HG02588 (cell line): ENCODE measurements at regions not wholly inside any gene's neighbourhood (a gene's known extent, or its start where the extent isn't known, plus 50 kb on each side); places are given as distances from the start of the nearest gene placed in this dataset.

ENCODE experiments used
- ATAC-seq: cut with Tn5 transposase; IDR thresholded peaks from one replicate; pipeline ENCODE4 v1.9.1; 2021; ENCODE audit warnings: mild to moderate bottlenecking, moderate library complexity; ENCODE audit not compliant: unreplicated experiment

DNA sequence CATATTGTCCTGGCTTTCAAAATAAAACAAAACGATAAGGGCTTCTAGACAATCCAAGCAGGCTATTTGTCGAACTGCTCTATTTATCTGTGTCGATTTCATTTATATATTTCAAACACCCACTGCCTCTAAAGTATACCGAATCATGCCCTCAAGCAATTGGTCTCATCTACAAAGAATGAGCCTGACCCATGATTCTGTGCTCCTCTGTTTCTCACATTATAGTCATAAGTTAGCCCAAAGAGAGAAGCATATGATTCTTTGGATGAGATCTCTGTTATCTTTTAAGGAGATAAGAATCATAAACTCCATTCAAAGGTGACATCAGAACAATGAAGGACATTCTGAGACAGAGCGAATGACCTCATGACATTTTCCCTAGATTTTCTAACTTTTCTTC lies 191.1 kb downstream of the MAP2K6 start:
- no peak for ATAC-seq

DNA sequence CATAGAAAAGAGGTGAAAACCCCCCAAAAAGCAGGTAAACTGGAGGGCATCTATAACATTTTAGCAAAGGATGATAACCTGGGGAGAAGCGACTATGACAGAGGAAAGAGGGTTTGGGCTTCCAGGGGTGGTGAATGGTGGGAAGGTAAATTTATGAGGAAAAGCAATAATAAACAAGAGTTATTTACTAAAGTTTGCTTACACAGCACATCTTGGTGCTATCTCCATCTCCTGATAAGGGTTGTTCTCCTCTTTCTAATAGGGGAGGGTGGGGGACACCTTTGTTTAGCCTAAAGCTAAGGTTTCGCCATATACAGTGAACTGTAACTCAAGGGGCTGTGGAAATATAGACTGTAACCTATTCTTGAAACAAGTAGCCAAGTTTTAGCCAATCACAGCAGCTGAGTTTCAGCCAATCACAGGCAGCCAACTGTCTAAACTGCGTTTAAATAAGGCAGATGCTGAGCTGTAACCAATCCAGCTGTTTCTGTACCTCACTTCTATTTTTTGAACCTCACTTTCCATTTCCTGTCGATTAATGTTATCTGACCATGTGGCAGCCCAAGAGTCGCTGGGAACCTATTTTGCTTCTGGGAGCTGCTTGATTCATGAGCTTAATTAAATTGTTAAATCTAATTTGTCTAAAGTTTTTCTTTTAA lies 191.8 kb downstream of the MAP2K6 start:
- ATAC-seq = no peak

DNA sequence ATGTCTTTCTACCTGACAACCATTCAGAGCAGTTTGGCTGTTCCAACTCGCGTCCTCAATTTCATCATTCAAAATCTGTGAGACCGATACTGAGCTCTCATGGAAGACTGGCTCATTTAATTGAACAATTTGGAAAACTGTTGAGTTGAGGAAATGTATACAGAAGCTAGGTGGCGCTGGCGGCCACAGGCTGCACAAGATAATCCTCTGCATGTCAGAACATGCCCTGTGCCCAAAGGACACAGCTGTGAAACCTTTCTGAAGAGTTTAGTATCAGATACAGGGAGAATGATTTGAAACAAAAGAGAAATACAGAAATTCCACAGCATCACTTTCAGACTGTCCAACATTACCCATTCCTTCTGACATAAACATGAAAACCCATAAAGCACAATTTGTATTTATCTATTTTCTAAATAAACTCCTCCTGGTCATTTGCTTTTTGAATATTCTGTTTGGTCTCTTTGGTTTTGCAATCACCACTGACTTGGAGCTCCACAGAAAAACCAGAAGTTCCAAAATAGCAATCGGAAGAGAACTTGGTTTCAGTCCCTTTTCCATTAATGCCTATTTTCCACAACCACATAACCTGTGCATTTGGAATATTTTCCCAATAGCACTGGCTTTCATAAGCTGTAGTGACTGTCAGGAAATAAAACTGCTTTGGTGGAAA lies 192.8 kb downstream of the MAP2K6 start:
- peak; percentile 92 for ATAC-seq

DNA sequence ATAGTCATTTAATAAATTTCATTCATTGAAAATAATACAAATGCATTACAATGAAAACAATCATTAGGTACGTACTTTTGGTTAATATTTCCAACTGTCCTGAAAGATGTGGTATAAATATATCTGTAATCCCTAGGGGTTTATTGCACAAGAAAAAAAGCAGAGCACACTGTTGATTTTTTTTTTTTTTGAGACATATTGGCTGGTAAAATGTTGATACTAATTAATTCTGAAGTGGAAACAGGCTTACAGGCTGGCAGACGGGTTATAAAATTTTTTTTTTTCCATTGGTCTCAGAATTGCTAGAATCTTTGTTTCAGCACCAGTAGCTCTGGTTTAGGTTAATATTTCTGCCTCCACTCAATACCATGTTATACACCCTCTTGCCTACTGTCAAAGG lies 193.6 kb downstream of the MAP2K6 start:
- no peak for ATAC-seq

DNA sequence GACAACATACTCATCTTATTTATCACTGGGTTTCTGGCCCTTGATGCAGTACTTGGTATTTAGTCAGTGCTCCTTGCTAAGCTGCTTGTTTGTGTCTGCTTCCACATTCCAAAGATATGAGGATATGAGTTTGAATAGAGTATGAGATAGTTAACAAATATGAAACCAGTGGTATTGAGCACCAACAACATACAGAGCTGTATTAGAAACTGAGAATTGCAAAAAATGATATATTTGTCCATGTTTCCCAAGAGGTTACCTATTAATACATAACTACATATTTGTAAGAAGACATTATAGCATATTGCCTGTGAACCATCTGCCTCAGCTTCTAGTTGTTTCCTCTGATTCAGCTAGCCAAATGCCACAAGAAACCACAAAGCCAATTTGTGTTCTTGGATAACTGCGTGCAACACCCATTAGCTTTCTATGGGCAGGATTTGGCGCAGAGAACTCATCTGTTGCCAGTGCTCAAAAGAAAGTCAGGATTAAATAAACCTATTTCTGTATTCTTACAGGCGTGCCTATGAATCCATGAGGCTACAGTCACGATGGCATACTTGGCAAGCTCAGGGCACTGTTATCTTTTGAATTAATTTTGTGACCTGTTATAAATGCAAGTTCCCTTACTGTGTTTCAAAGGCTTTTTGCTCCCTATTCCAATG lies 194.4 kb downstream of the MAP2K6 start:
- no peak for ATAC-seq

DNA sequence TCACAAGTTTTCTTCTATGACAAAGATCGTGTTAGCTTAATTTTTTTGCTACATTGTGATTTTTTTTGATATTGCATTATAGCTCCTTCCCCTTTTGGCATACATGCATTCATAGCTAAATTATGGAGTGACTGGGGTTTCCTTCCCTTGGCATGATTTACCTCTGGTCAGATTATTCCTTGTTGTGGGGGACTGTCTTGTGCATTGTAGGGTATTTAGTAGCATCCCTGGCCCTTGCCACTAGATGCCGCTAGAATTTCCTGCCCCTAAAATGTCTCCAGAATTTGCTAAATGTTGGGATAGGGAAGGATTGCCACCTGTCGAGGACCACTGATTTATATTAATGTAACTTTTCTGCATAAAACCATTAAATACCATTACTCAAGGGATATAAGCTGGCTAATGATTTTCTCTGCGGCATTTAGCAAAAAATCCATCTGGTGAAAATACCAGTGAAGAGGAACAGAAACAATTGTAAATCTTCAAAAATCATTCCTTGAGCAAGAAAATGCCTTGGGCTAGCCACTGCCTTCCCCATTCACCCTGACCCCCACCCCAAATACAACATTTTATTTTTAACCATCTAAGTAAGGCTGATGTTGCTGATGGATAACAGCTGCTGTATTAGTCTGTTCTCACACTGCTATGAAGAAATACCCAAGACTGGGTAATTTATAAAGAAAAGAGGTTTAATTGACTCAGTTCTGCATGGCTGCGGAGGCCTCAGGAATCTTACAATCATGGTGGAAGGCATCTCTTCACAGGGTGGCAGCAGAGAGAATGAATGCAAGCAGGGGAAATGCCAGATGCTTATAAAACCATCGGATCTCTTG lies 195.2 kb downstream of the MAP2K6 start:
- ATAC-seq = no peak

DNA sequence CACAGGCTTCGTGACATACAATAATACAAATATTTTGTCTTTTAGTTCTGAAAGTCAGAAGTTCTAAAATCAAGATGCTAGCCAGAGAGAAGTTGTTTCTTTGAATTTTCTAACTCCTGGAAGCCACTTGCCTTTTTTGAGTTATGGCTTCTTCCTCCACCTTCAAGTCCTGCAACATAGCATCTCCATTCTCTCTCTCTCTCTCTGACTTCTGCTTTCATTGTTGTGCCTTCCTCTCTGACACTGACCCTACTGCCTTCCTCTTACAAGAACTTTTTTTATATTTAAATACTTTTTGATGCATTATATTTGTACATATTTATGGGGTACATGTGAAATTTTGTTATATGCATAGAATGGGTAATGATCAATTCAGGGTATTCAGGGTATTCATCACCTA lies 205.9 kb downstream of the MAP2K6 start:
- ATAC-seq = no peak

DNA sequence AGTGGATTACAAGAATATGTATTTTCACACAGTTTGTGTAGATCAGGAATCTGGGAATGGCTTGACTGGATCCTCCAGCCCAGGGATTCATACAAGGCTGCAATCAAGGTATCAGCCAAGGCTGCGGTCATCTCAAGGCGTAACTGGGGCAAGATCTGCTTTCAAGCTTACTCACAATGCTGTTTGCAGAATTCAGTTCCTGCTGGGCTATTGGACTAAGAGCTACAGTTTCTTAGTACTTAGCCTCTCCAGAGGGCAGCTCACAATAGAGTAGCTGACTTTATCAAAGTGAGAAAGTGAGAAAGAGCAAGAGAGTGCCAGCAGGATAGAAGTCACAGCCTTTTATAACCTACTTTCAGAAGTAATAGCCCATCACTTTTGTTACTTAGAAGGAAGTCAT lies 211.0 kb downstream of the MAP2K6 start:
- no peak for ATAC-seq

DNA sequence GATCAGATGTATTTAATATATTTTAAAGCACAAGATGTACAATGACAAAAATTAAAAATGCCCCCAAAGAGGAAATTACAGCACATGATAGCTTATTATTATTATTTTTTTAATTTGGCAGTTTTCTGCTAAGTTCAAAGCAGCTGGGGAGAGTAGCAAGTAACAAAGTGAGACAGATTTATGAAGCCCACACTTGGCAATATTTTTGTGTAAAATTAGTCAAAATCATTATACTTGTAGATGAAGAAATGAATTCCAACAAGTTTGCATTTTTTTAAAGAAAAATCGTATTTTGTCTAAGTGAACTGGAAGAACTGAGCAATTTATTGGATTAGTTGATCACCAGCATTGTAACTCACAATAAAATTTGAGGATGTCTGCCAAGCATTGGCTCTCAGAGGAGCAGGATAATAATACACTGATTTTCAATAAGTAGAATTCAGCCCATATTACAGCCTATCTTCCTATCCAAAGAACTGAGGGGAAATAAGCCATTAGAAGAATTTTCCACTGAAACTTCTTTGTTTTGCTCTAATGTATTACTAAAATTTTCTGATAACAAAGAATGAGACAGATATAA lies 215.6 kb downstream of the MAP2K6 start:
- ATAC-seq = no peak

DNA sequence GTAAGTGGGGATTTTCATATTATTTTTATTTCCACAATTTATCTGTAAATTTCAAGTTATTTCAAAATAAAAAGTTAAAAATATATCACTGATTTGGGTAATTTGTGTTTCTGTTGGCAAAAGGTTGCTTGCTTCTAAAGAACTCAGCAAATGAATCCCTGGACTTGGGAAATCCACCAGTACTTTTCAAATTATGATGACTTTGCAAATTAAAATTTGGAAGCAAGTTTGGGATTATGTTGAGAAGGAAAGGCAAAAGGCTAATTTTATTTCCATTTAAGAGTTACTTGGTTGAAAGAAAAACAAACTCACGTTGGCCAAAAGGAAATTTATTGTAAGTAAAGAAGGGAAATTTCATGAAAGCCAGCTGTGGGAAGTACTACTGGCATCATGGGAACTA lies 220.3 kb downstream of the MAP2K6 start:
- ATAC-seq = no peak

DNA sequence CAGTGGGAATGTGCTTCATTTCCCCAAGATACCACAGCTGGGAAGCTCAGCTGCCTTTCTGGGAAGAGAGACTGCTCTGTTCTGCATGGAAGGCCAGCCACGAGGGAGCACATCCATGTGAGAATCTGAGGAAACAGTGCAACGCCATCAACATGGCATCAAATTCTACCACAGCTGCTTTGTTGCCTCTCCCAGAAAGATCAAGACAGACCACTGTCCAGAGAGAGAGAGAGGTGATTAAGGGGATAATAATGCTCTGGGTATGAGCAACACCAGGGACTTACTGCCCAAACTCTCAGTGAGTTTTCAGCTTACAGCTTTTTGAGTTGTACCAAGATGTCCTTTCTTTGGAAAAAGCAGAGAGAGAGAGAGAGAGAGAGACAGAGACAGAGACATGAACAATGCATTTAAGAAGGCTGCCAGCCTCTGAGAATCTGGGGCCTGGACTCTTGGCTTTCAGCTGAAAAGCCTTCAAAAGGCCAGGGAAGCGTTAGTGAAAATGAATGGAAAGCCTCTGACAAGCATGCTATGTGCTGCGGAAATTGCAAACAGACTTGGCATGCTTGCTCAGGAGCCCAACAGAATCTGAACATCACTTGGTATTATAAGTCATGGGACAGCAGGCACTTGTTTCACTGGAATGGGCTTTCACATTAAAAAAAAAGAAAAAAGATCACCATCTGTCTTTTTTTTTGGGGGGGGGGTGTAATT lies 223.1 kb downstream of the MAP2K6 start:
- ATAC-seq = no peak

DNA sequence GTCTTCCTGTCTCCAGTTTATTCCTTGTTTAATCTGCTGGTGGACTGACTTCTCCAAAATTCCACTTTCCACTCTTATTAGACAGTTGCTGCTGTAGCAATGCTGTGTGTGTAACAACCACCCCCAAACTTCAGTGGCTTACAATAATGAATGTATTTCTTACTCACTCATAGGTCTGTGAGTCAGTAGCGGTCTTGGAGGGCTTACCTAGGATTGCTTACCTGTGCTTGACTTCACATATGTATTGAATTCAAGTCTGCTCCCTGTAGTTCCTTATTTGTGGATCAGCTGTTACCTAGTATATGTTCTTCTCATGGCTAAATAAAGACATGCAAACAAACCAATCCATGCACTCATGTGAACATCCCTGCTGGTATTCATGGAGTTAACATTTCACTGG lies 224.6 kb downstream of the MAP2K6 start:
- ATAC-seq = no peak

DNA sequence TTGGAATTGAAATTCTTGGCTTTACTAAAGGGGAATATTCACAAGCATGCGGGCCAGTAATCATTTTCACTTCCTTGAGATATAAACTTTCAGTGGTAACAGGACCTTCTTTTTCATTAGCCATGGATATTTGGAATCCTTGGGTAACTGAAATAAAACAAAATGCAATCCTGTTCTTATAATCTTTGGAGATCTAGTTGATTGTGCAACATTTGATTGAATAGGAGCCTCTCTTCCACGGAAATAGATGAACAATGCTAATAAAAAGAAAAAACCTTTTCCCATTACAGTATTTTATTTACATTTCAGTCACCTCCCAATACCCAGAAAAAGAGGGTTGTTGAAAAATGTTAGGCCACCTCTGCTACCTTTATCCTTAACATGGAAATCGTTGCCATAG lies 225.6 kb downstream of the MAP2K6 start:
- ATAC-seq = no peak

DNA sequence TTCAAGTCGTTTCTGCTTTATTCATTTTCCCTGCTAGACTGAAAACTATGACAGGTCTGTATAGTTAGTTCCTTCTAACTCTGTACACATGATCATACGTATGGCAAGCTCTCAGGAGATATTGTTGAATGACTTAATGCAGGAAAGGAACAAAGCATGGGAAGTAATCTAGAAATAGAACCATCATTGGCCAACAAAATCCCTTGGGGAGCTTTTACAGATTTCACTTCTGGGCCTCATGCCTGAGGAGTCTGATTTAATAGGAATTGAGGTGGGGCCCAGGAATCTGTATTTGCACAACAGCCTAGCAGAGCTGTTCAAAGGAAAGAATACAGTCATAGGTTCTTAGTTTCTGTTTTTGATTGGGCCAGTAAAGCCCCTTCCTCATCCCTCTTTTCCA lies 229.2 kb downstream of the MAP2K6 start:
- ATAC-seq = no peak

DNA sequence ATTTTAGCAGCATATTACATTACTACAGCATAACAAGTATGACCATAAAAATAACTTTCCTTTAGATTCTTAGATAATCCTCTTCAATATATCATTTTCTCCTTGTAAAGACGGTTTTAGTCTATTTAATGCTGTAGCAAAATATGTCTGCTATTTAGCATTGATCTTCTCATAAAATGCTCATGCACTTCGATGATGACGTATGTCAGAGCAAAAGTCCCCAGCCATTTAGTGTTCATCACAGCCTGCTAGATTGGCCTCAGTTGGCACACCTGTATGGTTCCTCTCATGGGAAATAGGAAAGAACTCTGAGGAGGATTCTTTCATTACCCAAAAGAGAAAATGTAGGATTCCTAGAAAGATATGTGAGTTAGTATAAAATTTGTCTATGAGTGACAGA lies 232.2 kb downstream of the MAP2K6 start:
- ATAC-seq = no peak

DNA sequence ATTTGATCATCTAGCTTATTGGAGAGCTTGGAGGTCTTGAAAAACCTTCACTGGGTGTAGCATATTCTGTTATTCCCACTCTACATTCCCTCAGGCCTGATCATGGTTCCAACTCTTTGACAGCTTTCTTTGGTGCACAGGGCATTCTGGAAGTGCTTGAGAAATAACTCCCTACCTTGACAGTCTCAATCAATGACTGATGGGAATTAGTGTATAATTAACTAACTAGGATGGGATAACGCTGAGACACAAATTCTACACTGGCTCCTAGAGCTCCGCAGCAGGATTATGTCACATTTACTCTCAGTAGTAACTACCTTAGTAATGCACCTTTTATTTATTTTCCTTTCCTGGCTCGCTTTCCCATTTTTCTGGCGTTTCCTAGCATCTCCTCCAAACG lies 236.4 kb downstream of the MAP2K6 start:
- no peak for ATAC-seq

DNA sequence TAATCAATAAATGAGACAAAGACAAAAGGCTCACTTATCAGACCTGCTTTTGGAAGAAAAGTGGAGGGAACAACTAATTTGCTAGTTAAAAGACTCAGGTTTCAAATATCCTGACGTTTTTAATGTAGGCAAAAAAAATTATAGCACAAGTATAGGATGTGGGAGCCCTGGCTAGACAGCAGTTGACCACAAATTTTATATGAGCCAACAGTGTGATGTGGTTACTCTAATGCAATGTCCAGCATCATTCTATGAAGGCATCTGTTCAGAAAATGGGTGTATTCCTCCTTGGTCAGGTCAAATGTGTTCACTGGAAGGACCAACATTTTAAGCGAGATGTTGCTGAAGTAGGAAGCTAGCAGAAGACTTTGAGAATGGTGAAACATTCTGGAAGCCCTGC lies 237.4 kb downstream of the MAP2K6 start:
- ATAC-seq = no peak

DNA sequence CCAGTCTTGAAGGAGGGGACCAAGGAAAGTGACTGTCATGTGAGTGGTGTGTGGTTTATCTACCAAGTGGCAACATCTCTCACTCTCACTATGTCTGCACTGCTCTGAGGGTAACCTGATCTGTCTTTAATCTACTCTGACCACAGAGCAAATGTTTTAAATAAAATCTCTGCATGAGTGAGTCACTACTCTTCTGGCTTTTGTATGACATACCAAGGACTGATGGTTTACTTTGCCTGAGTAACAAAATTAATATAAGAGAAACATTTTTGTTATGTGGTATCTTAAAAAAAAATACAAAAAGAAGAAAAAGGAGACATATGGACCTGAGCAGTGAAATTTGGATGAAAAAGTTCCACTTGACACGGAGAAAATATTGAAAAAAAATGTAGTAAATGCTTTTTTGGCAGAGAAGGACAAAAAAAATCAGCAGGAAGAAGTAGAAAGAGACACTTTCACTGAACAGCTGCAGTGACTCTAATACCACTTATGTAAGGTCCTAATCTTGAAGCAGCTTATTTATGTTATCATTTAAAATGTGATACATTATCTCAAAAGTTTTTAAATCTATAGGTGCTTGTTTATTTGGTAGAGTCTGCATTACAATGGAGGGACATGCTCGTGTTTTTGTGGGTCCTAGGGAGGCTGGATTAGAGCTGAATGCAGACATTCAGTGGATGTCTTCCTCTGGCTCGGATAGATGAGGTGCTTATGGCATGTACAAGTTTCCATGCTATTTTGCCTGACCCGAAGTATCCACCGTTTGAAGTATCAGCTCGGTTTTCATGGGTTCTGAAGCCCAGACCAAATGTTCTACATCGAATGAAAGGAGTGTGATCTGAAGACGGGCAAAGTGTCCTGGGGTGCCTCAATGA lies 240.7 kb downstream of the MAP2K6 start:
- ATAC-seq = no peak

DNA sequence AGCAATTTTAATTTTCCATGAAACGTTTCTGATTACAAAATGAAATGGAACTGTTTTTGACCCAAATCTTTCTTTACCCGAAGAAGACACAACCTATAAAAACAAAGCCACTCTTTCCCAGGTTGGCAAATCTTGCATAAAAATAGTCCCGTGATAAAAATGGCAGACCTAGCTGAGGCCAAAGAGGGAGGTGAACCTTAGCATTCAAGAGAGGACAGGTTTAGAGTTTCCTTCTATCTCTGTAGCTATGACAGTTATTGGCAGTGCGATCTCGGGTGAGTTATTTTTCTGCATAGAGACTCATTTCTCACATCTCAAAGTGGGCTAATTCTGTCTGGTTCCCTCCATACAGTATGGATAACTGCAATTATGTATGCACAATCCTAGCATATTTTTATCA lies 241.4 kb downstream of the MAP2K6 start:
- no peak for ATAC-seq
